ENCODE measurements at regions not wholly inside any gene's neighbourhood (a gene's known extent, or its start where the extent isn't known, plus 50 kb on each side); places are given as distances from the start of the nearest gene placed in this dataset.
A peak's percentile ranks its signal among the peaks of the same experiment; 100 is the strongest.
"Not testable (repeated sequence)": the region's sequence is repeated elsewhere in the genome, so short reads cannot be mapped to it uniquely, and the experiment has no call there.

DNA sequence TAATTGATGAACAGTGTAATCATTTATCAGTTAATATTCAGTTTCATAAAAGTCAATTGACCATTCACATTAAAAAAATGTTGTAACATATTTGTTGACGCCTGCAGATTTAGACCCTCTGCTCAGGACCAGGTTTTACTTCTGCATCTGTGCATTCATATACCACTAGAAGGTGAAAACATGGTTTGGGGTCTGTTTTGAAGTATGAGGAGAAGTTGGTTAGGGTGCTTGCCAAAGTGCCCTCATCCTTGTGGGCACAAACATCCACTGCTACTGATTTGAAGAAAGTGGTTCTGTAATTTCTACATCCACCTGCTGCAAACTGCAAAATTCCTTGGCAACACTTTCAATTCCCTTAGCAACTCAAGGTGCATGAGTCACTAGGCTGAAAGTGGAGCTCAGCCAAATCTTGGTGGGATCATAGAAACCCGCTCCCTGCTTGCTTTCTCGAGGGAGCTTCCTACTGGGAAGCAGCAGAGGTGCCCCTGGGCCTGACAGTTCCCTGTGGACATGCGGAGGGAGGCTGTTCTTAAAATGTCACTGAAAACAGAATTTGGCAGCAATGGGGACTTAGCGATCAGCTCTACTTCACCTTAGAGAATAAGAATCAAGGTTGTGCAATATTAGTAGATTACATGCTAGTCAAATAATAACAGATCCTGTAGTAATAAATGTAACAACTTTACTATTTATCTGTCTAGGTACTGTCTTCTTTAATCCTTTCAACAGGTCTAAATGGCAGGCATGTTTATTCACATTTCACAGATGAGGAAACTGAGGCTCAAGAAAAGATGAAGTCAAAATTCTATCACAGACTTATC, 301.0 kb upstream of the TBL1XR1 start:
- Histone ChIP-seq H3K27ac (ENCODE audit: low read depth, low read length, poor library complexity, severe bottlenecking) (no peak overlapping the region), H3K27me3 (replicated peaks; ENCODE audit: insufficient read depth, low read depth, low read length, poor library complexity) (no peaks in the 10 kb centered on the region), H3K4me1 (ENCODE audit: insufficient read depth, low read length, poor library complexity, severe bottlenecking) (no peaks in the 10 kb centered on the region), H3K4me3 (ENCODE audit: low read depth, low read length, poor library complexity, severe bottlenecking) (no peak overlapping the region), H3K9me3 (ENCODE audit: low read depth, low read length, poor library complexity, severe bottlenecking) (no peaks in the 10 kb centered on the region), H3K36me3 (ENCODE audit: insufficient read depth, low read length, poor library complexity, severe bottlenecking) (no peaks in the 10 kb centered on the region)
- peak; percentile 44 for DNase-seq (ENCODE audit: low spot score)
- no TSS peak for BruUV-seq (replicated peaks)
- ChIA-PET POLR2A (ENCODE audit: low non-redundant PET) (no interaction called here), CTCF (no interaction called here)
- intact Hi-C loops (cut with micrococcal nuclease; ENCODE audit: unreplicated experiment) = no loop called here
- TF ChIP-seq, protein P1, sequence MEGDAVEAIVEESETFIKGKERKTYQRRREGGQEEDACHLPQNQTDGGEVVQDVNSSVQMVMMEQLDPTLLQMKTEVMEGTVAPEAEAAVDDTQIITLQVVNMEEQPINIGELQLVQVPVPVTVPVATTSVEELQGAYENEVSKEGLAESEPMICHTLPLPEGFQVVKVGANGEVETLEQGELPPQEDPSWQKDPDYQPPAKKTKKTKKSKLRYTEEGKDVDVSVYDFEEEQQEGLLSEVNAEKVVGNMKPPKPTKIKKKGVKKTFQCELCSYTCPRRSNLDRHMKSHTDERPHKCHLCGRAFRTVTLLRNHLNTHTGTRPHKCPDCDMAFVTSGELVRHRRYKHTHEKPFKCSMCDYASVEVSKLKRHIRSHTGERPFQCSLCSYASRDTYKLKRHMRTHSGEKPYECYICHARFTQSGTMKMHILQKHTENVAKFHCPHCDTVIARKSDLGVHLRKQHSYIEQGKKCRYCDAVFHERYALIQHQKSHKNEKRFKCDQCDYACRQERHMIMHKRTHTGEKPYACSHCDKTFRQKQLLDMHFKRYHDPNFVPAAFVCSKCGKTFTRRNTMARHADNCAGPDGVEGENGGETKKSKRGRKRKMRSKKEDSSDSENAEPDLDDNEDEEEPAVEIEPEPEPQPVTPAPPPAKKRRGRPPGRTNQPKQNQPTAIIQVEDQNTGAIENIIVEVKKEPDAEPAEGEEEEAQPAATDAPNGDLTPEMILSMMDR (conservative IDR thresholded peaks at IDR 0.05; ENCODE audit: low read depth, low read length) = no peak
- no peak for TF ChIP-seq EZH2 (IDR thresholded peaks at IDR 0.05; ENCODE audit: borderline replicate concordance, low read depth, low read length, poor library complexity, severe bottlenecking)

DNA sequence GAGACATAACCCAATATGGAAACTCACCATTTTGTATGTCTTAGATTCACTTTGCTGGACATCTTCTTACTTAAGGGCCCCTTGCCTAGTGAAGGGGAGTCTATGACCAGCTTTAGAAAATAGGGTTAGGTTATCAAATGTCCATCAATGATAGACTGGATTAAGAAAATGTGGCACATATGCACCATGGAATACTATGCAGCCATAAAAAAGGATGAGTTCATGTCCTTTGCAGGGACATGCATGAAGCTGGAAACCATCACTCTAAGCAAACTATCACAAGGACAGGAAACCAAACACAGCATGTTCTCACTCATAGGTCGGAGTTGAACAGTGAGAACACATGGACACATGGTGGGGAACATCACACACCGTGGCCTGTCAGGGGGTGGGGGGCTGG, 301.8 kb upstream of the TBL1XR1 start:
- H3K27ac ChIP-seq (ENCODE audit: low read depth, low read length, poor library complexity, severe bottlenecking); DNase-seq (ENCODE audit: low spot score); H3K36me3 ChIP-seq (ENCODE audit: insufficient read depth, low read length, poor library complexity, severe bottlenecking); CTCF ChIA-PET; H3K4me3 ChIP-seq (ENCODE audit: low read depth, low read length, poor library complexity, severe bottlenecking); BruUV-seq (replicated peaks); H3K9me3 ChIP-seq (ENCODE audit: low read depth, low read length, poor library complexity, severe bottlenecking); POLR2A ChIA-PET (ENCODE audit: low non-redundant PET); H3K27me3 ChIP-seq (replicated peaks; ENCODE audit: insufficient read depth, low read depth, low read length, poor library complexity); H3K4me1 ChIP-seq (ENCODE audit: insufficient read depth, low read length, poor library complexity, severe bottlenecking); intact Hi-C loops (cut with micrococcal nuclease; ENCODE audit: unreplicated experiment): not testable (repeated sequence)

DNA sequence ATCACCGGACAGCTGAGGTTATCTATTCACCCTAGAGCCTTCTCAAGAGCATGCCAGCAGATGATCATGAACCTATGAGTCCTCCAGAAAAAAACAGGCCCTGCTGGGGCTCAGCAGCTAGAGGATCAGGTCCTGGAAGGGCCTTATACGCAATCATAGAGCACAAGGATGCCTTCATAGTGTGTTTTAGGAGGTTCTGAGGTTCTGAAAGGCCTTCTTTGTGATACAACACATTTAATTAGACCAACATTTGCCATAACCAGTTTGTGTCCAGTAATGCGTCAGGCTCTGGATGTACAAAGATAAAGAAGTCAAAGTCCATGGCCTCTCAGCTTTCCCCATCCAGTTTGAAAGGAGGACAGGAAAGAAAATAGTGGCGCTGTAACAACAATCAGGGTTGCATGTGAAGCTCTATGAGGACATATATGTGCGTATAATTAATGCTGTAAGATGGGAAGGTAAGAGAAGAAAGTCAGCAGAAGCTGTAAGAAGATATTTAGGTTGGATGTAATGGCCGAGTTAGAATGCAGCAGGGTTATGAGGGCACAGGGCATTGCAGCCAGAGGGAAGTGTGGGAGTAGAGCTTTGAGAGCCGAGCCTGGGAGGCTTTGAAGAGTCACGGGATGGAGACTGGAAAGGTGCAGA, 302.6 kb upstream of the TBL1XR1 start:
- Histone ChIP-seq H3K9me3 (ENCODE audit: low read depth, low read length, poor library complexity, severe bottlenecking) (no peaks in the 10 kb centered on the region), H3K27ac (ENCODE audit: low read depth, low read length, poor library complexity, severe bottlenecking) (no peak overlapping the region), H3K4me3 (ENCODE audit: low read depth, low read length, poor library complexity, severe bottlenecking) (no peak overlapping the region), H3K4me1 (ENCODE audit: insufficient read depth, low read length, poor library complexity, severe bottlenecking) (no peaks in the 10 kb centered on the region), H3K36me3 (ENCODE audit: insufficient read depth, low read length, poor library complexity, severe bottlenecking) (no peaks in the 10 kb centered on the region), H3K27me3 (replicated peaks; ENCODE audit: insufficient read depth, low read depth, low read length, poor library complexity) (no peaks in the 10 kb centered on the region)
- BruUV-seq (replicated peaks) = no TSS peak
- intact Hi-C loops (cut with micrococcal nuclease; ENCODE audit: unreplicated experiment) = no loop called here
- ChIA-PET CTCF (no interaction called here), POLR2A (ENCODE audit: low non-redundant PET) (no interaction called here)
- DNase-seq (ENCODE audit: low spot score) = no peak
- TF ChIP-seq, protein P1 (conservative IDR thresholded peaks at IDR 0.05; ENCODE audit: low read depth, low read length) = no peak
- TF ChIP-seq EZH2 (IDR thresholded peaks at IDR 0.05; ENCODE audit: borderline replicate concordance, low read depth, low read length, poor library complexity, severe bottlenecking) = no peak

All from A673 (cell line).